C4-2B (cell line): ENCODE measurements at regions not wholly inside any gene's neighbourhood (a gene's known extent, or its start where the extent isn't known, plus 50 kb on each side); places are given as distances from the start of the nearest gene placed in this dataset.

Source experiments
- ZFX ChIP-seq: fragments of 450-650 bp; IDR thresholded peaks from 2 replicates; pipeline ENCODE4 v1.6.1; 2017
- TF ChIP-seq, protein P1 (sequence below): fragments of 450-650 bp; conservative IDR thresholded peaks from 2 replicates; pipeline ENCODE4 v1.5.1; 2017; ENCODE audit warnings: mild to moderate bottlenecking

DNA sequence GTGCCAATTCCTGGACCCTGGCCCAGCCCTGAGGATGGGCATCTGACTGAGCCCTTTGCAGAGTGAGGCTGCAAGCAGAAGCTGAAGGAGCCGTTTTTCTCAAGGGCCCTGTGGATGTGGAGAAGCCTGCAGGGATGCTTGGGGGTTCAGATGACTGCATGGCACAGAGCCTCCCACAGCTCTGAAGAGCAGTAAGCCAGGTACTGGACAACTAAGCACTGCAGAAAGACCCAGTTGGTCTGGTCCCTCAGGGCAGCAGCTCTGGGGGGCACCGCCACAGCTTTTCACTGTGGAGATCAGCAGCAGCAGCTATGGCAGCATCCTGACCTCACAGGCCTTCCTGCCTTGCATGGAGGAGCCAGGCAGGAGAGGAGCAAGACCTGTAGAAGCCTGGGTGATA is 67.6 kb downstream of the CRYGS start:
- TF ChIP-seq, protein P1, sequence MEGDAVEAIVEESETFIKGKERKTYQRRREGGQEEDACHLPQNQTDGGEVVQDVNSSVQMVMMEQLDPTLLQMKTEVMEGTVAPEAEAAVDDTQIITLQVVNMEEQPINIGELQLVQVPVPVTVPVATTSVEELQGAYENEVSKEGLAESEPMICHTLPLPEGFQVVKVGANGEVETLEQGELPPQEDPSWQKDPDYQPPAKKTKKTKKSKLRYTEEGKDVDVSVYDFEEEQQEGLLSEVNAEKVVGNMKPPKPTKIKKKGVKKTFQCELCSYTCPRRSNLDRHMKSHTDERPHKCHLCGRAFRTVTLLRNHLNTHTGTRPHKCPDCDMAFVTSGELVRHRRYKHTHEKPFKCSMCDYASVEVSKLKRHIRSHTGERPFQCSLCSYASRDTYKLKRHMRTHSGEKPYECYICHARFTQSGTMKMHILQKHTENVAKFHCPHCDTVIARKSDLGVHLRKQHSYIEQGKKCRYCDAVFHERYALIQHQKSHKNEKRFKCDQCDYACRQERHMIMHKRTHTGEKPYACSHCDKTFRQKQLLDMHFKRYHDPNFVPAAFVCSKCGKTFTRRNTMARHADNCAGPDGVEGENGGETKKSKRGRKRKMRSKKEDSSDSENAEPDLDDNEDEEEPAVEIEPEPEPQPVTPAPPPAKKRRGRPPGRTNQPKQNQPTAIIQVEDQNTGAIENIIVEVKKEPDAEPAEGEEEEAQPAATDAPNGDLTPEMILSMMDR, result no peak
- no peak for TF ChIP-seq ZFX
